HepG2 (cell line): ENCODE measurements at regions not wholly inside any gene's neighbourhood (a gene's known extent, or its start where the extent isn't known, plus 50 kb on each side); places are given as distances from the start of the nearest gene placed in this dataset.

Source experiments
- GRHL1 ChIP-seq: sonication (generic); formaldehyde crosslinking; conservative IDR thresholded peaks from 2 replicates; pipeline ENCODE4 v1.8.0; 2022; ENCODE audit warnings: missing genetic modification reagents
- HDAC2 ChIP-seq: sonication (generic); formaldehyde crosslinking; IDR thresholded peaks from 2 replicates; pipeline ENCODE4 v1.4.0; 2020; ENCODE audit warnings: missing genetic modification reagents
- MYC ChIP-seq: sonication (generic); formaldehyde crosslinking; IDR thresholded peaks from 2 replicates; pipeline ENCODE4 v1.9.0; 2021; ENCODE audit warnings: missing genetic modification reagents, borderline replicate concordance
- YY1 ChIP-seq: IDR thresholded peaks from 2 replicates; pipeline ENCODE4 v1.6.1; 2011; ENCODE audit warnings: low read length, low read depth, moderate library complexity, mild to moderate bottlenecking; ENCODE audit not compliant: insufficient read depth, insufficient replicate concordance
- ZNF225 ChIP-seq: sonication (generic); formaldehyde crosslinking; IDR thresholded peaks from 2 replicates; pipeline ENCODE4 v1.4.0; 2020; ENCODE audit warnings: mild to moderate bottlenecking, missing genetic modification reagents
- ZNF530 ChIP-seq: sonication (generic); formaldehyde crosslinking; IDR thresholded peaks from 2 replicates; pipeline ENCODE4 v1.5.0; 2020; ENCODE audit warnings: low read depth, mild to moderate bottlenecking, missing genetic modification reagents

DNA sequence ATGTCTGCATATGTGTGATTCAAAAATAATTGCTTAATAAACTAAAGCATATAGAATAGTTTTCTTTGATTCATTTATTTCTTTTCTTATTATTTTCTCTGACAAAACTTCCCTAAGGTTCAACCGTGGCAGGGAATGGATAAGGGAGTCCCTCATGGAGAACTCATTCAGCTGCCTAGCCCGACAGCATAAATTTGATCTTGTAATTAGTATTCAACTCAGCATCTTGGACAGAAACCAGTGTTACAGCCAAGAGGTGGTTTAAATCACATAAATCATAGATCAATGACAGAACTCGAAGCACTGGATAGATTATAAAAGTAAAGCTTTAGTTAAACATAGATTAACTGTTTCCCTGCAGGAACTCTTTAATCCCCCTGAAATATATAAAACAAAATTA, 174.3 kb upstream of the POU3F4 start:
- TF ChIP-seq YY1 (no peak), ZNF225 (no peak), MYC (no peak), ZNF530 (no peak), HDAC2 (CRISPR knock-in tag) (no peak), GRHL1 (CRISPR knock-in tag) (no peak)
